ENCODE measurements at regions not wholly inside any gene's neighbourhood (a gene's known extent, or its start where the extent isn't known, plus 50 kb on each side); places are given as distances from the start of the nearest gene placed in this dataset.

DNA sequence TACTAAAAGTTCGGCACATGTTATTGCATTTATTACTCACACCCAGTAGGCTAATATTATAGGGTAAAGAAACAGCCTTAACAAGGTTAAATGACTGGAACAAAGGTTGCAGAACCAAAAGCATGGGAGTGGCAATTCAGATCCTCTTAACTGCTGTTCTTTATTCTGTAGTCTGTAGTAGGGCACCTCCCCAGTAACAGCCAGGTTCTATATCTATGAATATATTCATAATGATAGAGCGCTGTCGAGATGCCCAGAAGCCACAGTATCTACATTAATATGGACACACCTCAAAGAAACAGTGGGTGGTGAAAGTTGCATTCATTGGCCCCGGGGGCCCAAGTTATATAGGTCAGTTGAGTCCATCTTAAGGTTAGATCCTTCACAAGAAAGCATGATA, 340.9 kb upstream of the THRB start:
- Mint-ChIP-seq H3K9me3 (no peaks in the 10 kb centered on the region), H3K36me3 (ENCODE audit: low read depth) (no peaks in the 10 kb centered on the region), H3K27me3 (peaks cover 6% of the 10 kb centered on the region), H3K4me1 (ENCODE audit: low read depth) (no peaks in the 10 kb centered on the region), H3K27ac (no peak overlapping the region), H3K4me3 (no peak overlapping the region)
- ATAC-seq (no peak), DNase-seq (no peak)
- ChIA-PET CTCF (no interaction called here), POLR2A (no interaction called here)
- intact Hi-C loops (cut with micrococcal nuclease), result no loop called here
- TF ChIP-seq, protein P1, sequence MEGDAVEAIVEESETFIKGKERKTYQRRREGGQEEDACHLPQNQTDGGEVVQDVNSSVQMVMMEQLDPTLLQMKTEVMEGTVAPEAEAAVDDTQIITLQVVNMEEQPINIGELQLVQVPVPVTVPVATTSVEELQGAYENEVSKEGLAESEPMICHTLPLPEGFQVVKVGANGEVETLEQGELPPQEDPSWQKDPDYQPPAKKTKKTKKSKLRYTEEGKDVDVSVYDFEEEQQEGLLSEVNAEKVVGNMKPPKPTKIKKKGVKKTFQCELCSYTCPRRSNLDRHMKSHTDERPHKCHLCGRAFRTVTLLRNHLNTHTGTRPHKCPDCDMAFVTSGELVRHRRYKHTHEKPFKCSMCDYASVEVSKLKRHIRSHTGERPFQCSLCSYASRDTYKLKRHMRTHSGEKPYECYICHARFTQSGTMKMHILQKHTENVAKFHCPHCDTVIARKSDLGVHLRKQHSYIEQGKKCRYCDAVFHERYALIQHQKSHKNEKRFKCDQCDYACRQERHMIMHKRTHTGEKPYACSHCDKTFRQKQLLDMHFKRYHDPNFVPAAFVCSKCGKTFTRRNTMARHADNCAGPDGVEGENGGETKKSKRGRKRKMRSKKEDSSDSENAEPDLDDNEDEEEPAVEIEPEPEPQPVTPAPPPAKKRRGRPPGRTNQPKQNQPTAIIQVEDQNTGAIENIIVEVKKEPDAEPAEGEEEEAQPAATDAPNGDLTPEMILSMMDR (IDR thresholded peaks at IDR 0.05), result no peak

DNA sequence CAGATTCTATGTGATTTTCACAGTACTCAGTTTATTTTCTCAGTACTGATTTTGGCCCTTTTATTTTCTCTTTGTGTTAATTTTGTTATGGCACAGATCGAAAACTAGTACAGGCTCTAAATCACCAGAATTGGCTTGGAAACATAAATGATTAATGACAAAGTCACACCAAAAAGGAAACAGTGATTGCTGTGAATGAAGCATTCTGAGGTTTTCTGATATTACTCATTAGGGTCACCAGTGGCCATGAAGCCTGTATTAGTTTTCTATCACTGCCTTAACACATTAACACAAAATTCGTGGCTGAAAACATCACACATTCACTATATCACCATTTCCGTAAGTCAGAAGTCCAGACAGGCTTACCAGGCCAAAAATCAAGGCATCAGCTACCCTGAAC, 343.0 kb upstream of the THRB start:
- H3K27me3 Mint-ChIP-seq, result peaks cover 2% of the 10 kb centered on the region
- CTCF ChIA-PET, result no interaction called here
- intact Hi-C loops (cut with micrococcal nuclease), result no loop called here
- H3K9me3 Mint-ChIP-seq, result no peaks in the 10 kb centered on the region
- H3K27ac Mint-ChIP-seq, result no peak overlapping the region
- ATAC-seq (no peak), DNase-seq (no peak)
- TF ChIP-seq, protein P1 (IDR thresholded peaks at IDR 0.05), result no peak
- H3K4me1 Mint-ChIP-seq (ENCODE audit: low read depth), result no peaks in the 10 kb centered on the region
- H3K36me3 Mint-ChIP-seq (ENCODE audit: low read depth), result no peaks in the 10 kb centered on the region
- POLR2A ChIA-PET, result no interaction called here
- no peak overlapping the region for H3K4me3 Mint-ChIP-seq

DNA sequence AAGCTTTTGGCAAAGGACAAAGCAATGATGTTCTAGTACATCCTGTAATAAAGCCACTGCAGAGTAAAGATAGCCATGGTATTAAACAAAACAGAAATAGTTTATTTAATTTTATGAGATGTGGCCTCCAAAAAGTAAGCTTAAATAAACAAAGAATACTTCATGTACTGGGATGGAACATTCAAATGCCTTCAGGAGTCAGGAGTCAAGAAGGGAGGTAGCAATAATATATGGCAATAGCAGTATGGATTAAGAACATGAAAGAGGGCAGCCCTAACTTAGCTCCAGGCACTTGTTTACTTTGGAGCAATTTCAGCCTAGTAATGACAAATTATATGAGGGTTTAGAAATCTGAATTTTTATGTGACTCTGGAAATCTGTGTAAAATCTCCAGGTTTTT, 343.9 kb upstream of the THRB start:
- intact Hi-C loops (cut with micrococcal nuclease), result no loop called here
- DNase-seq (no peak), ATAC-seq (no peak)
- Mint-ChIP-seq H3K4me1 (ENCODE audit: low read depth) (no peaks in the 10 kb centered on the region), H3K4me3 (no peak overlapping the region), H3K36me3 (ENCODE audit: low read depth) (no peaks in the 10 kb centered on the region), H3K27ac (no peak overlapping the region), H3K27me3 (no peaks in the 10 kb centered on the region), H3K9me3 (no peaks in the 10 kb centered on the region)
- ChIA-PET POLR2A (no interaction called here), CTCF (no interaction called here)
- TF ChIP-seq, protein P1 (IDR thresholded peaks at IDR 0.05), result no peak

DNA sequence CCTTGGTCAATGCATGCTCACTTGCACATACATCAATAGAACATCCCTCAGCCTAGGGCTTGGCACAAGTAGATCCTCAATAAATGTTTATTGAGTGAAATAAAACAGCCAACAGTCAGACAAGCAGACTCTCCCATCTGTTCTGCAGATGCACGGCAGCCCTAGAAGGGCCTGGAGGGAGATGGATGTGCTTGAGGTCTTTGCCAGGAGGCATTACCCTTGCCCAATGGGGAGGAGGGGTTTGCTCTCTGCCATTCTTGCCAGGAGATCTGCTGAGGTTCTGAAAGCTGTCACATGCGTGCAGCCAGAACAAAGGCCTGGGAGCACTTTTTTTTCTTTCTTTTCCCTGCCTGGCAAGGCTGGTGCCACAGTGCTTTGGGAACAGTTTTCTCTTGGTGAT, 349.3 kb upstream of the THRB start:
- no peaks in the 10 kb centered on the region for H3K36me3 Mint-ChIP-seq (ENCODE audit: low read depth)
- TF ChIP-seq, protein P1 (IDR thresholded peaks at IDR 0.05), result no peak
- H3K4me3 Mint-ChIP-seq, result no peak overlapping the region
- H3K4me1 Mint-ChIP-seq (ENCODE audit: low read depth), result no peaks in the 10 kb centered on the region
- H3K27ac Mint-ChIP-seq, result no peak overlapping the region
- DNase-seq (no peak), ATAC-seq (no peak)
- intact Hi-C loops (cut with micrococcal nuclease), result no loop called here
- H3K27me3 Mint-ChIP-seq, result no peaks in the 10 kb centered on the region
- no peaks in the 10 kb centered on the region for H3K9me3 Mint-ChIP-seq
- POLR2A ChIA-PET, result no interaction called here
- CTCF ChIA-PET, result no interaction called here

DNA sequence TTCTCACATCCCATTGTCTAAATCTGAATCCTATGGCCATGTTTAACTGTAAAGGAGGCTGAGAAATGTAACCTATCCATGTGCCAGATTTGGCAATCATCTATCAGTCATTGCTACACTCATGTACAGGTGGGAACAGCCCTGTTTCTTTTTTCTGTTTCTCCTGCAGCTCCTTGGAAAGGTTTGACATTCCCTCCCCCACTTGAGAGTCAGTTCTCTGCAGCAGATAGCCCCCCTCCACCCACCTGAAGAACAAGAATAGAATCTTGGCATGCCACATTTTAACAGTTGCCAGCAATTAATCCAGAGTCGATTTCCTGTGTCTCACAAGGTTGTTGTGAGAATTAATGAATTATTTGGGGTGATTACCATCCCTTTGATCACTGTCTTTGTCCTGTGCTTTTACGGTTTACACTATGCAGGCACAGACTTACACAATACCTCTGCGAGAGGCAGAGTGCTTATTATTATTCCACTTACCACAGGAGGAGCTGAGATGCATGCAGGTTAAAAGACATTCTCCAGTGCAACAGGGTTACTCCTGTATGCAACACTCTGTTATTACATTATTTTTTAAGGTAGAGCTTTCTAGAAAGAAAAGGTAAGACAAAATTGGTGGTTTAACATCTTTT, 351.0 kb upstream of the THRB start:
- CTCF ChIA-PET, result no interaction called here
- TF ChIP-seq, protein P1 (IDR thresholded peaks at IDR 0.05), result no peak

More for the DNA sequence above, 351.0 kb upstream of the THRB start:
- H3K9me3 Mint-ChIP-seq, result peaks cover 2% of the 10 kb centered on the region
- intact Hi-C loops (cut with micrococcal nuclease), result no loop called here
- no peaks in the 10 kb centered on the region for H3K36me3 Mint-ChIP-seq (ENCODE audit: low read depth)
- DNase-seq (no peak), ATAC-seq (no peak)
- POLR2A ChIA-PET, result no interaction called here
- no peaks in the 10 kb centered on the region for H3K4me1 Mint-ChIP-seq (ENCODE audit: low read depth)
- no peak overlapping the region for H3K27ac Mint-ChIP-seq
- no peaks in the 10 kb centered on the region for H3K27me3 Mint-ChIP-seq
- no peak overlapping the region for H3K4me3 Mint-ChIP-seq

Data from activated CD8-positive, alpha-beta T cell treated with anti-CD3 and anti-CD28 coated beads for 36 hours (primary cell).